ENCODE measurements at regions not wholly inside any gene's neighbourhood (a gene's known extent, or its start where the extent isn't known, plus 50 kb on each side); places are given as distances from the start of the nearest gene placed in this dataset.
"Not testable (repeated sequence)": the region's sequence is repeated elsewhere in the genome, so short reads cannot be mapped to it uniquely, and the experiment has no call there.

GRCh38 chr2:11896386-11896785, 150.0 kb downstream of the LPIN1 start:
- Histone ChIP-seq H4K20me1 (ENCODE audit: insufficient read depth) (no peaks in the 10 kb centered on the region), H3K9me2 (ENCODE audit: insufficient read depth) (no peaks in the 10 kb centered on the region), H3F3A (ENCODE audit: insufficient read depth, low read depth) (no peaks in the 10 kb centered on the region), H3K4me1 (replicated peaks; ENCODE audit: insufficient read depth) (no peaks in the 10 kb centered on the region), H3K27me3 (ENCODE audit: insufficient read depth, low read depth) (no peaks in the 10 kb centered on the region), H2AFZ (no peak overlapping the region), H3K4me2 (no peak overlapping the region), H3K27ac (no peak overlapping the region), H3K79me2 (ENCODE audit: low read depth) (no peaks in the 10 kb centered on the region), H3K4me3 (no peak overlapping the region), H3K9me3 (ENCODE audit: insufficient read depth, low read depth) (no peaks in the 10 kb centered on the region), H3K36me3 (ENCODE audit: low read depth) (no peaks in the 10 kb centered on the region)
- POLR2A ChIA-PET (ENCODE audit: unreplicated experiment): no interaction called here
- no peak for DNase-seq
- no TSS peak for BruUV-seq (replicated peaks)
- CTCF ChIA-PET: no interaction called here
- TF ChIP-seq CTCF (conservative IDR thresholded peaks at IDR 0.05) (no peak), EZH2 (IDR thresholded peaks at IDR 0.05; ENCODE audit: low read depth) (no peak)
- intact Hi-C loops (cut with micrococcal nuclease; ENCODE audit: unreplicated experiment): no loop called here

GRCh38 chr2:11898576-11898975, 152.1 kb downstream of the LPIN1 start:
- Histone ChIP-seq H3K9me2 (ENCODE audit: insufficient read depth) (no peaks in the 10 kb centered on the region), H3K79me2 (ENCODE audit: low read depth) (no peaks in the 10 kb centered on the region), H3K27ac (no peak overlapping the region), H3K4me2 (no peak overlapping the region), H4K20me1 (ENCODE audit: insufficient read depth) (no peaks in the 10 kb centered on the region), H3K4me1 (replicated peaks; ENCODE audit: insufficient read depth) (no peaks in the 10 kb centered on the region), H3K27me3 (ENCODE audit: insufficient read depth, low read depth) (no peaks in the 10 kb centered on the region), H3K9me3 (ENCODE audit: insufficient read depth, low read depth) (no peaks in the 10 kb centered on the region), H2AFZ (no peak overlapping the region), H3F3A (ENCODE audit: insufficient read depth, low read depth) (no peaks in the 10 kb centered on the region), H3K36me3 (ENCODE audit: low read depth) (no peaks in the 10 kb centered on the region), H3K4me3 (no peak overlapping the region)
- BruUV-seq (replicated peaks): no TSS peak
- no peak for DNase-seq
- intact Hi-C loops (cut with micrococcal nuclease; ENCODE audit: unreplicated experiment): no loop called here
- TF ChIP-seq EZH2 (IDR thresholded peaks at IDR 0.05; ENCODE audit: low read depth): no peak
- TF ChIP-seq CTCF (conservative IDR thresholded peaks at IDR 0.05): no peak
- CTCF ChIA-PET: no interaction called here
- POLR2A ChIA-PET (ENCODE audit: unreplicated experiment): no interaction called here

DNA sequence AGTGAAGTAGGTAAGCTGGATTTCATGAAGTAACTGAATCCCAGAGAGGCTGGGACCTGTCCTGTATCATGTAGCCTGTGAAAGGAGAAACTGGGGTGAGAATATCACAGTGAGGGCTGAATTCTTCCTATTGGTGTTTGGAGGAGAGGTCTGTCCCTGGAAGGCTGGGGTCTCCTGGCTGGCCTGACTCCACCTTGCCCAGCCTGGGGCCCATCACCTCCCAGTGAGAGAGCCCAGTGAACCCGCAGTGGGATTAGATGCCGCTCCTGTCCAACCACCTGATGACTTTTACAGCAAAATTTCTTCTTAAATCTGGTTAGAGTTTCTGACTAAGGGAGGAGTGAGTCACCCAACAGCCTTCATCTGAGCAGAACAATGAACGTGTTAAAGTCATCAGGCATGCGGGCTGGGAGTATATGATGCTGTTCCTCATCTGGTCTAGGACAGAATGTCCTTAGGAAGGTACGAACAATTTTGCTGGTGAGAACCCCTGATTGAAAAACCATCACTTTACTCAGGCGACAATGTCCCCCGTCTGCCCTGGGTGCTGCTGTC, 152.9 kb downstream of the LPIN1 start:
- Histone ChIP-seq H3K4me3 (no peak overlapping the region), H4K20me1 (ENCODE audit: insufficient read depth) (no peaks in the 10 kb centered on the region), H3K27me3 (ENCODE audit: insufficient read depth, low read depth) (no peaks in the 10 kb centered on the region), H3K36me3 (ENCODE audit: low read depth) (no peaks in the 10 kb centered on the region), H2AFZ (no peak overlapping the region), H3K9me2 (ENCODE audit: insufficient read depth) (no peaks in the 10 kb centered on the region), H3K27ac (no peak overlapping the region), H3F3A (ENCODE audit: insufficient read depth, low read depth) (no peaks in the 10 kb centered on the region), H3K4me1 (replicated peaks; ENCODE audit: insufficient read depth) (no peaks in the 10 kb centered on the region), H3K9me3 (ENCODE audit: insufficient read depth, low read depth) (no peaks in the 10 kb centered on the region), H3K4me2 (no peak overlapping the region), H3K79me2 (ENCODE audit: low read depth) (no peaks in the 10 kb centered on the region)
- BruUV-seq (replicated peaks): no TSS peak
- POLR2A ChIA-PET (ENCODE audit: unreplicated experiment): no interaction called here
- CTCF ChIA-PET: no interaction called here
- DNase-seq: peak in 1 of 2 experiments; percentile 42
- TF ChIP-seq EZH2 (IDR thresholded peaks at IDR 0.05; ENCODE audit: low read depth) (no peak), CTCF (conservative IDR thresholded peaks at IDR 0.05) (no peak)
- intact Hi-C loops (cut with micrococcal nuclease; ENCODE audit: unreplicated experiment): loop anchor here (1.0 kb wide), 1 partner anchor 33 kb away; no protein-coding TSS in a partner anchor

DNA sequence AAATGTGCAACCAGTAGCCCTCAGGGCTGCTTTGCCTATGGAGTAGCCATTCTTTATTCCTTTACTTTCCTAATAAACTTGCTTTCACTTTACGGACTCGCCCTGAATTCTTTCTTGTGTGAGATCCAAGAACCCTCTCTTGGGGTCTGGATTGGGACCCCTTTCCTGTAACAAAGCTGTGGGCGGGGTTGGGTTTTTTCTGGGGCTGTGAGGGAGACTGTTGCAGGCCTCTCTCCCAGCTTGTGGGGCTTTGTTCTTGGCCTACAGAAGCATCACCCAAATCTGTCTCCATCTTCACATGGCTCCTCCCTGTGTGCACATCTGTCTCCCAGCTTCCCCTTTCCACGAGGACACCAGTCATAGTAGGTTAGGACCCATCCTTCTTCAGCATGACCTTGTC, 154.5 kb downstream of the LPIN1 start:
- H3K36me3 ChIP-seq (ENCODE audit: low read depth); intact Hi-C loops (cut with micrococcal nuclease; ENCODE audit: unreplicated experiment); H3K79me2 ChIP-seq (ENCODE audit: low read depth); H4K20me1 ChIP-seq (ENCODE audit: insufficient read depth); H3K9me3 ChIP-seq (ENCODE audit: insufficient read depth, low read depth); H3K27ac ChIP-seq; H3K4me3 ChIP-seq; CTCF ChIA-PET; H3K9me2 ChIP-seq (ENCODE audit: insufficient read depth); H3K27me3 ChIP-seq (ENCODE audit: insufficient read depth, low read depth); H3K4me1 ChIP-seq (replicated peaks; ENCODE audit: insufficient read depth); POLR2A ChIA-PET (ENCODE audit: unreplicated experiment); H2AFZ ChIP-seq; H3F3A ChIP-seq (ENCODE audit: insufficient read depth, low read depth); BruUV-seq (replicated peaks); DNase-seq; H3K4me2 ChIP-seq: not testable (repeated sequence)
